ENCODE measurements at regions not wholly inside any gene's neighbourhood (a gene's known extent, or its start where the extent isn't known, plus 50 kb on each side); places are given as distances from the start of the nearest gene placed in this dataset.

DNA sequence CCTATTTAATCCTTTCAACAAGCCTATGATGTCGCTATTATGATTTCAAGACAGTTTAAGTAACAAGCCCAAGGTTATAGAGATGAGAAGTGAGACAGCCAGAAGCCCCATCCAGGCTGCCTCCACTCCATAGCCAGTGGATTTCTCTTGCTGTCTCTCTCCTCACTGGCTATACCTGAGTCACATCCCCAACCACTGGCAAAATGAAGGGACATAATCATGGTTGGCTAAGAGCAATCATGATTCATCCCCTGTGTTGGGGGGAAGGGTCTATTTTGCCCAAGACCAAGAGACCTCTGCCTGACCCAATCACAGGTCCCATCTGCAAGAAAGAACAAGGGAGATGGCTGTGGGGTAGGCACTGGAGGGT is 334.9 kb upstream of the GATB start:
- Histone ChIP-seq H3K9ac (ENCODE audit: low read length in 5 of 5) (no peak overlapping the region), H3K4me3 (ENCODE audit: low read depth in 1 of 5, low read length in 5 of 5) (no peak overlapping the region), H3K9me3 (ENCODE audit: control insufficient read depth in 5 of 5, low read length in 5 of 5) (peaks cover 0 to 5% (median 0%) of the 10 kb centered on the region in 5 donors), H3K27ac (ENCODE audit: low read depth, low read length) (no peak overlapping the region), H3K36me3 (ENCODE audit: control insufficient read depth in 5 of 5, insufficient read depth in 5 of 5, low read length in 5 of 5) (no peaks in the 10 kb centered on the region), H3K27me3 (ENCODE audit: control insufficient read depth in 5 of 5, insufficient read depth in 4 of 5, low read length in 5 of 5) (no peaks in the 10 kb centered on the region), H3K4me1 (ENCODE audit: control insufficient read depth in 5 of 5, insufficient read depth in 5 of 5, low read length in 5 of 5) (peaks cover 0 to 15% (median 0%) of the 10 kb centered on the region in 5 donors)

DNA sequence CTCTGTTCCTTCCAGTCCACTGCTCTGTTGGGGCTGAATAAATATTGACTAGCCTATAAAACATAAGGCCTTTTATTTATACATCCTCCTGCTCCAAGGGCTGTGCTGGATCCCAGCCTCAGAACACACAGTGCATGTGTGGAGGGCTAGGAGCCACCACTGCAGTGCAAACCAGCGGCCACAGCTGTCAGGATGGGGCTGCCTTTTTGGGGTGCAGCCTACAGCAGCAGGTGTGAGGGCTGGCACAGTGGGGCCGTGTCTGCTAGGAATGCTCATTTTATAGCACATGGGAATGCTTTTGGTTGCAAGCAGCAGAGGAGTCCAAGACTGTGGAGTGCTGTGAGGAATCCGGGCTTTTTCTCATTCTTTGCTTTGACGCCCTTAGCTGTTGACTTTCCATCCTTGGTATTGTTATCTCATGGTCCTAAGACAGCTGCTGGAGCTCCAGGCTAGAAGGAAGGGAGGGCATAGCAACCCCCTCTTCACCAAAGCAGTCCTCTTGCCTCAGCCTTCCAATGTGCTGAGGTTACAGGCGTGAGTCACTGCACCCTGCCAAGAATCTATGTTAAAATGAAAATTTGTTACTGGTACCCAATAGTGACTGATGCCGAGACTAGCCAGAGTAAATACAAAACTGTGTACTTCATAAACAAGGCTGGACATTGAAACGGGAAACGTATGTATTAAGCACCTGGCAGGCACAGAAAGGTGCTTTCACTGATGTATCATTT is 334.3 kb upstream of the GATB start:
- Histone ChIP-seq H3K27ac (ENCODE audit: low read depth, low read length) (no peak overlapping the region), H3K36me3 (ENCODE audit: control insufficient read depth in 5 of 5, insufficient read depth in 5 of 5, low read length in 5 of 5) (no peaks in the 10 kb centered on the region), H3K27me3 (ENCODE audit: control insufficient read depth in 5 of 5, insufficient read depth in 4 of 5, low read length in 5 of 5) (no peaks in the 10 kb centered on the region), H3K9me3 (ENCODE audit: control insufficient read depth in 5 of 5, low read length in 5 of 5) (peaks cover 0 to 5% (median 0%) of the 10 kb centered on the region in 5 donors), H3K4me3 (ENCODE audit: low read depth in 1 of 5, low read length in 5 of 5) (no peak overlapping the region), H3K9ac (ENCODE audit: low read length in 5 of 5) (no peak overlapping the region), H3K4me1 (ENCODE audit: control insufficient read depth in 5 of 5, insufficient read depth in 5 of 5, low read length in 5 of 5) (peaks cover 0 to 10% (median 0%) of the 10 kb centered on the region in 5 donors)

DNA sequence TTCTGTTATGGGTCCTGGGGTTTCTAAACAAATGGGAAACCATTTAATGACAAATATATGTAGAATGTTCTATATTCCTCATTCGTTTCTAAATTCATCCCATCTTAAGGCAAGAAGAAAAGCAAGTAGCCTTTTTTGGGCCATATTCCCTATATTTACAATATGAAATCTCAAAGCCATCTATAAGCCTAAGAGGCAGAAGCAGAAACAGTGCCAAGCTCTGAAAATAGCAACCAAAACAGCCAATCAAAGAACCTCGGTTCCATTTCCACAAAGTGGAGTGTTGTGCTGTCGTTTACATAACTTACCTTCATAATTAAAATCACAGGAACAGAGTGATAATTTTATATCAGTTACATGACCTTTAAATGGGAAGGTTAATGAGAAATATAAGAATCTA is 330.6 kb upstream of the GATB start:
- Histone ChIP-seq H3K4me1 (ENCODE audit: control insufficient read depth in 5 of 5, insufficient read depth in 5 of 5, low read length in 5 of 5) (no peaks in the 10 kb centered on the region), H3K27ac (ENCODE audit: low read depth, low read length) (no peak overlapping the region), H3K4me3 (ENCODE audit: low read depth in 1 of 5, low read length in 5 of 5) (no peak overlapping the region), H3K27me3 (ENCODE audit: control insufficient read depth in 5 of 5, insufficient read depth in 4 of 5, low read length in 5 of 5) (no peaks in the 10 kb centered on the region), H3K36me3 (ENCODE audit: control insufficient read depth in 5 of 5, insufficient read depth in 5 of 5, low read length in 5 of 5) (no peaks in the 10 kb centered on the region), H3K9ac (ENCODE audit: low read length in 5 of 5) (no peak overlapping the region), H3K9me3 (ENCODE audit: control insufficient read depth in 5 of 5, low read length in 5 of 5) (peaks cover 0 to 5% (median 0%) of the 10 kb centered on the region in 5 donors)

DNA sequence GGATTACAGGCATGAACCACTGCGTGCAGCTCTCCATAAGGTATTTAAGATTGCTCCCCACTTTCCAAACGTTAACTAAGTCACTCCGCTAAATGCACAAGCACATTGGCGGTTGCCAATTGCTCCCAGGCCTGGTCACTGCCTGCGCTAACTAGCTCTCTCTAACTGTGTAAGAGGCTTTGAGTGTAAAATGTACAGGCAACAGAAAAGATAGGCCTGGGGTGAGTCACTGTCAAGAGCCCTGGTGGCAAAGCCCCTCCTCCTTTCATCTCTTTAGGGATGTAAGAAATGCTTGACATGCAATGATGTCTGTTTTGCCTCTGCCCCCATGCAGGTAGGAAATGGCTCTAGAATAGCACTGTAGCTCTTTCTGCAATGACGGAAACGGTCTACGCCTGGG is 329.7 kb upstream of the GATB start:
- Histone ChIP-seq H3K9me3 (ENCODE audit: control insufficient read depth in 5 of 5, low read length in 5 of 5) (peaks cover 0 to 5% (median 0%) of the 10 kb centered on the region in 5 donors), H3K27ac (ENCODE audit: low read depth, low read length) (no peak overlapping the region), H3K27me3 (ENCODE audit: control insufficient read depth in 5 of 5, insufficient read depth in 4 of 5, low read length in 5 of 5) (no peaks in the 10 kb centered on the region), H3K4me1 (ENCODE audit: control insufficient read depth in 5 of 5, insufficient read depth in 5 of 5, low read length in 5 of 5) (no peaks in the 10 kb centered on the region), H3K9ac (ENCODE audit: low read length in 5 of 5) (no peak overlapping the region), H3K4me3 (ENCODE audit: low read depth in 1 of 5, low read length in 5 of 5) (no peak overlapping the region), H3K36me3 (ENCODE audit: control insufficient read depth in 5 of 5, insufficient read depth in 5 of 5, low read length in 5 of 5) (no peaks in the 10 kb centered on the region)

DNA sequence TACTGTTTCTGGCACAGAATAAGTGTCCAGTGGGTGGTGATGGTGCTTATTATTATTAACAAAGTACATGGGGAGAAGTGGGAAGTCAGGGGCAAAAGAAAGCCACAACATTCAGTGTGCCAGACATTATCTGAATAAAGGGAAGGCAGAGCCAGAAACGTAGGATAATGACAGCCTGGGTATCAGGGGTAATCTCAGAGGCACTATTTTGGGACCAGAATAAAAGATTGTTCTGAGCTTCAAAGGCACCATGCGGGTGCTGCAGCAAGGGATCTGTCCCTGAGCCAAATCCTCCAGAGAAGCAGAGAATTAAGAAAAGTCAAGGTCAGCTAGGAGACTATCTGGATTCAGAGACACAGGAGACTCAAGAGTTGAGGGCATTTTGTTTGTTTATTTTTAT is 328.8 kb upstream of the GATB start:
- H3K4me3 ChIP-seq (ENCODE audit: low read depth in 1 of 5, low read length in 5 of 5), result no peak overlapping the region
- H3K27ac ChIP-seq (ENCODE audit: low read depth, low read length), result no peak overlapping the region
- H3K9me3 ChIP-seq (ENCODE audit: control insufficient read depth in 5 of 5, low read length in 5 of 5), result peaks cover 0 to 5% (median 0%) of the 10 kb centered on the region in 5 donors
- H3K27me3 ChIP-seq (ENCODE audit: control insufficient read depth in 5 of 5, insufficient read depth in 4 of 5, low read length in 5 of 5), result no peaks in the 10 kb centered on the region
- no peak overlapping the region for H3K9ac ChIP-seq (ENCODE audit: low read length in 5 of 5)
- no peaks in the 10 kb centered on the region for H3K4me1 ChIP-seq (ENCODE audit: control insufficient read depth in 5 of 5, insufficient read depth in 5 of 5, low read length in 5 of 5)
- H3K36me3 ChIP-seq (ENCODE audit: control insufficient read depth in 5 of 5, insufficient read depth in 5 of 5, low read length in 5 of 5), result no peaks in the 10 kb centered on the region

DNA sequence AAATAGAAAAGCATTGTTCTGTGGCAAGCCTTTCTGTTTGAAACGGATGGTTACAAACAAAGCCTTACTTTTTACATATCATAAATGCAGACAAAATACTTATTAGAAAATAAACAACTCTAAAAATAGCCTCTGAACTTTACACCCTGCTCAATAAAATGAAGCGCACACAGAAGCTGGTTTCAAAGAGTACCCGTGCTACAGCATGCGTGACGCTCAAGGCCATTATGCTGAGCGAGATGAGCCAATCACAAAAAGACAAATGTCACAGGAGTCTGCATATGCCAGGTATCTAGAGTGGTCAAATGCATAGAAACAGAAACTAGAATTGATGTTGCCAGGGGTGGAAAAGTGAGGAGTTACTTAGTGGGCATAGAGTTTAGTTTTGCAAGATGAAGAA is 326.5 kb upstream of the GATB start:
- Histone ChIP-seq H3K4me3 (ENCODE audit: low read depth in 1 of 5, low read length in 5 of 5) (no peak overlapping the region), H3K27me3 (ENCODE audit: control insufficient read depth in 5 of 5, insufficient read depth in 4 of 5, low read length in 5 of 5) (no peaks in the 10 kb centered on the region), H3K9me3 (ENCODE audit: control insufficient read depth in 5 of 5, low read length in 5 of 5) (no peaks in the 10 kb centered on the region), H3K36me3 (ENCODE audit: control insufficient read depth in 5 of 5, insufficient read depth in 5 of 5, low read length in 5 of 5) (no peaks in the 10 kb centered on the region), H3K27ac (ENCODE audit: low read depth, low read length) (no peak overlapping the region), H3K9ac (ENCODE audit: low read length in 5 of 5) (no peak overlapping the region), H3K4me1 (ENCODE audit: control insufficient read depth in 5 of 5, insufficient read depth in 5 of 5, low read length in 5 of 5) (no peaks in the 10 kb centered on the region)

DNA sequence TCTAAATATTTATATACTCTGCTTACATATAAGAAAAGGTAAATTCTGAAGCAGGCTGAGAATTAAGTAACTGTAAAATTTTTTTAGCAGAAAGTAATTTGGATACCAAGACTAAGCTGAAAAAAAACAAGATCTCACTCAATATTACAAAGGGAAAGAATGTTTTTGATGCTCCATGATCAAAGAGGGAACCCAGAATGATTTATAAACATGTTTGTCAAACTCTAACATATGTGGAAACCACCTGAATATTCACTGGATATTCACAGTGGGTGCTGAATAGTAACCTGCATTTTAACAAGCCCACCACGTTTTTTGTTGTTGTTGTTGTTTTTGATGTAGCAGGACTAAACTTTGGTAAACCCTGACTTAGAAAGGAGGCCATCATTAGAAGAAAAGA is 324.9 kb upstream of the GATB start:
- Histone ChIP-seq H3K27ac (ENCODE audit: low read depth, low read length) (no peak overlapping the region), H3K4me1 (ENCODE audit: control insufficient read depth in 5 of 5, insufficient read depth in 5 of 5, low read length in 5 of 5) (no peaks in the 10 kb centered on the region), H3K9me3 (ENCODE audit: control insufficient read depth in 5 of 5, low read length in 5 of 5) (no peaks in the 10 kb centered on the region), H3K27me3 (ENCODE audit: control insufficient read depth in 5 of 5, insufficient read depth in 4 of 5, low read length in 5 of 5) (no peaks in the 10 kb centered on the region), H3K9ac (ENCODE audit: low read length in 5 of 5) (no peak overlapping the region), H3K36me3 (ENCODE audit: control insufficient read depth in 5 of 5, insufficient read depth in 5 of 5, low read length in 5 of 5) (no peaks in the 10 kb centered on the region), H3K4me3 (ENCODE audit: low read depth in 1 of 5, low read length in 5 of 5) (no peak overlapping the region)

DNA sequence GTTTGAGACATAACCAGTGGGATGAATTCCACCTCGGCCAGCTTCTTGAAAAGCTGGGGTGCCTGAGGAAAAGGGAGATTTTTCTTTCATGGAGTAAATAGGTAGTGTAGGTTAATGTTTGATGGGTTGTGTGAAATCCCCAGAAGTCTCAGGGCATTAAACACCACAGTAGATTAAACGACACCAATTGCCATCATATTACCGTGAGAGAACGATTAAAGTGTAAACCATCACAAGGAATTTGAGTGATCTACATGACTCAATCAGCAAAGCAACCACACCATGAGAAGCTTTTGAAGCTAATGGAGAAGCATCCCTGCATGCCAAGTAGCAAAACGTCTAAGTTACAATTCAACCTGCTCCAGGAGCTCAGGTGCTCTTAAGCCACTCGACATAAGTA is 322.5 kb upstream of the GATB start:
- Histone ChIP-seq H3K27ac (ENCODE audit: low read depth, low read length) (no peak overlapping the region), H3K4me3 (ENCODE audit: low read depth in 1 of 5, low read length in 5 of 5) (no peak overlapping the region), H3K9ac (ENCODE audit: low read length in 5 of 5) (no peak overlapping the region), H3K27me3 (ENCODE audit: control insufficient read depth in 5 of 5, insufficient read depth in 4 of 5, low read length in 5 of 5) (no peaks in the 10 kb centered on the region), H3K4me1 (ENCODE audit: control insufficient read depth in 5 of 5, insufficient read depth in 5 of 5, low read length in 5 of 5) (no peaks in the 10 kb centered on the region), H3K36me3 (ENCODE audit: control insufficient read depth in 5 of 5, insufficient read depth in 5 of 5, low read length in 5 of 5) (no peaks in the 10 kb centered on the region), H3K9me3 (ENCODE audit: control insufficient read depth in 5 of 5, low read length in 5 of 5) (no peaks in the 10 kb centered on the region)

DNA sequence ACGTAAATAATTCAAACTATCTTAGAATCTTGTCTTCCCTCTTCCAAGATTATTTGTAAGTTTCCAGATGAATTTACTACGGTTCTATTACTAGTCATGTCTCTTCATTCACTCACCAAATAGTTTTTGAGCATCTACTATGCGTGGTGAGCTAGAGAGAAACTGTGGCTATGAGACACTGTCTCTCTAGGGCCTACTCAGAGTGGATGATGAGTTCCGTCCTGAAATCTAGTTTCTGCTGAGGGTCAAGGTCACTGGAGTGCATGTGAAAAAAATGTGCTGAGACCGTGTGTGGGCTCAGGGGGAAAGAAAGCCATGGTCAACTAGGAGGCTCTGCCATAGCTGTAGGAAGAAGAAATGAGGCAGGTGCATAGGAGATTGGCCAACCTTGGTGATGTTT is 320.2 kb upstream of the GATB start:
- Histone ChIP-seq H3K9me3 (ENCODE audit: control insufficient read depth in 5 of 5, low read length in 5 of 5) (peaks cover 0 to 4% (median 0%) of the 10 kb centered on the region in 5 donors), H3K4me1 (ENCODE audit: control insufficient read depth in 5 of 5, insufficient read depth in 5 of 5, low read length in 5 of 5) (no peaks in the 10 kb centered on the region), H3K27me3 (ENCODE audit: control insufficient read depth in 5 of 5, insufficient read depth in 4 of 5, low read length in 5 of 5) (no peaks in the 10 kb centered on the region), H3K4me3 (ENCODE audit: low read depth in 1 of 5, low read length in 5 of 5) (no peak overlapping the region), H3K9ac (ENCODE audit: low read length in 5 of 5) (no peak overlapping the region), H3K36me3 (ENCODE audit: control insufficient read depth in 5 of 5, insufficient read depth in 5 of 5, low read length in 5 of 5) (no peaks in the 10 kb centered on the region), H3K27ac (ENCODE audit: low read depth, low read length) (no peak overlapping the region)

DNA sequence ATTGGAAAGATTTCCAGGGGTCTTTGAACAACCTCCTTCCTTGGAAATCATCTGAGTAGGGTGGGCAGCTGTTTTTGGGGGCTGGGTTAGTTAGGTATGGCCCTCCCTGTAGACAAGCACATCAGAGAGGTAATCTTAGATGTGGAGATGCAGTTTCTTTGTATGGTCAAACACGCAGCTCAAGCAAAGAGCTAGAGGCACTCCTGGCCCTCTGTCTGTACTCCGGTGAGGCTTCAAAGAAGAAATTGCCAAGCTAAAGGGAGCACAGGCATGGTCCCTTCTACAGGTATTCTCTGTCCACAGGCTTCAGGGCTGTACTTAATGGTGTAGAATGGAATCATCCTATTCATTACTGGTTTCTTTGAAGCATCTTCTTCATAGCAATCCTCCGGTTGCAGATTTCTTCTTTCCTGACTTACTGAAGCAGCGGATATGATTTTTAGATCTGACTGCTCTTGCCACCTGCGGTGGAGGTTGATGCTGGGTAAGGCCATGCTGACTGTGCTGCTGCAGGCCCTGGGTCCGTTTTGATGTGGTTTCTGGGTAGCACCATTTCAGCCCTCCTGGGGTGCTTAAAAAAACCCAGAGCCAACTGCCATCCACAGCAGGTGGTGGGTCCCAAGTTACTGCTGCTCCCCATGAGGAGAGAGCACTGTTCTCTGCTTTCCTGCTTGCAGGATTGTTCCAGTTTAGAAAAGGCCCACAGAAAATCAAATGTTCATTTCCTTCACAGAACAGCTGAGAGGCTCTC is 318.9 kb upstream of the GATB start:
- Histone ChIP-seq H3K4me3 (ENCODE audit: low read depth in 1 of 5, low read length in 5 of 5) (no peak overlapping the region), H3K36me3 (ENCODE audit: control insufficient read depth in 5 of 5, insufficient read depth in 5 of 5, low read length in 5 of 5) (no peaks in the 10 kb centered on the region), H3K9ac (ENCODE audit: low read length in 5 of 5) (no peak overlapping the region), H3K27me3 (ENCODE audit: control insufficient read depth in 5 of 5, insufficient read depth in 4 of 5, low read length in 5 of 5) (no peaks in the 10 kb centered on the region), H3K27ac (ENCODE audit: low read depth, low read length) (no peak overlapping the region), H3K4me1 (ENCODE audit: control insufficient read depth in 5 of 5, insufficient read depth in 5 of 5, low read length in 5 of 5) (no peaks in the 10 kb centered on the region), H3K9me3 (ENCODE audit: control insufficient read depth in 5 of 5, low read length in 5 of 5) (peaks cover 0 to 4% (median 0%) of the 10 kb centered on the region in 5 donors)

Measured in subcutaneous abdominal adipose tissue (tissue), 5 donors.